Panc1 (cell line): ENCODE measurements at regions not wholly inside any gene's neighbourhood (a gene's known extent, or its start where the extent isn't known, plus 50 kb on each side); places are given as distances from the start of the nearest gene placed in this dataset.

ENCODE experiments used
- ATAC-seq: fragments of 200-7000 bp; cut with Tn5 transposase; 2 replicates; pipeline ENCODE4 v1.9.1; 2020; ENCODE audit warnings: mild to moderate bottlenecking, moderate library complexity
- BruUV-seq: library from RNA; stranded (reverse); fragments of 400-500 nt; replicated peaks from 2 replicates; lab custom pipeline; 2021; lab: Mats Ljungman, UMichigan
- CTCF ChIA-PET: fragments of 300-600 bp; sonication (Branson Sonifier 250); formaldehyde crosslinking; loops from one replicate; lab custom pipeline; 2022; ENCODE audit warnings: antibody characterized with exemption; lab: Charles Lee
- POLR2A ChIA-PET: fragments of 300-600 bp; sonication (Branson Sonifier 250); formaldehyde crosslinking; loops from one replicate; lab custom pipeline; 2022; ENCODE audit warnings: antibody characterized with exemption; lab: Charles Lee
- DNase-seq: peaks from one replicate; pipeline ENCODE4 v3.0.0-alpha.2; 2010; ENCODE audit warnings: low read depth, low spot score
- H3K27ac ChIP-seq: 2 replicates; pipeline ENCODE4 v1.5.1; 2011; ENCODE audit warnings: mild to moderate bottlenecking, low read length, inconsistent platforms
- H3K27me3 ChIP-seq: fragments of 200-500 bp; sonication (Bioruptor generic); 2 replicates; pipeline ENCODE4 v1.6.0; 2014; ENCODE audit warnings: low read length, inconsistent platforms; ENCODE audit not compliant: control insufficient read depth, insufficient read depth
- H3K36me3 ChIP-seq: fragments of 200-500 bp; sonication (Bioruptor generic); 2 replicates; pipeline ENCODE4 v1.5.1; 2014; ENCODE audit warnings: inconsistent platforms, mild to moderate bottlenecking, low read length, moderate library complexity; ENCODE audit not compliant: control insufficient read depth, insufficient read depth
- H3K4me1 ChIP-seq: 2 replicates; pipeline ENCODE4 v1.5.1; 2011; ENCODE audit warnings: inconsistent platforms, mild to moderate bottlenecking, low read length, moderate library complexity; ENCODE audit not compliant: control insufficient read depth, insufficient read depth
- H3K4me3 ChIP-seq, 2 experiments: 2 replicates each; pipeline ENCODE4 v1.5.1; 2011 to 2012; ENCODE audit warnings: low read depth in 2 of 2, low read length in 2 of 2, mild to moderate bottlenecking in 2 of 2, inconsistent platforms in 1 of 2, moderate library complexity in 1 of 2
- H3K9me3 ChIP-seq: fragments of 200-500 bp; sonication (Bioruptor generic); 2 replicates; pipeline ENCODE4 v1.5.1; 2014; ENCODE audit warnings: low read depth, mild to moderate bottlenecking, inconsistent platforms, low read length, moderate library complexity; ENCODE audit not compliant: control insufficient read depth, insufficient read depth
- POLR2AphosphoS5 ChIP-seq: IDR thresholded peaks from 2 replicates; pipeline ENCODE4 v1.6.1; 2012; ENCODE audit warnings: mild to moderate bottlenecking, low read depth, low read length, moderate library complexity
- SIN3A ChIP-seq: IDR thresholded peaks from 2 replicates; pipeline ENCODE4 v1.6.1; 2012; ENCODE audit warnings: low read depth, mild to moderate bottlenecking, low read length, moderate library complexity, borderline replicate concordance; ENCODE audit not compliant: insufficient read depth
- TCF7L2 ChIP-seq: IDR thresholded peaks from 2 replicates; pipeline ENCODE4 v1.6.1; 2011; ENCODE audit warnings: mild to moderate bottlenecking, low read depth, low read length, inconsistent platforms
- in situ Hi-C: cut with HindIII; loops from 2 replicates; pipeline ENCODE4 v1.10.0; 2016; ENCODE audit warnings: low sequenced_read_pairs, low pct_unique_long_range_greater_than_20kb
- intact Hi-C: fragments of 100-400 bp; cut with micrococcal nuclease; formaldehyde crosslinking; loops from one replicate; pipeline ENCODE4 v1.10.0; 2022; ENCODE audit not compliant: unreplicated experiment
- TF ChIP-seq, protein P1 (sequence below), 2 experiments: IDR thresholded peaks; 2 replicates each; pipeline ENCODE4 v1.6.1; 2011 to 2012; ENCODE audit warnings: low read depth in 2 of 2, control low read depth in 1 of 2, low read length in 1 of 2, mild to moderate bottlenecking in 1 of 2, moderate library complexity in 1 of 2; ENCODE audit not compliant: insufficient read depth in 1 of 2
- TF ChIP-seq, protein P2 (sequence below): fragments of 450-650 bp; IDR thresholded peaks from 2 replicates; pipeline ENCODE4 v1.5.1; 2017; ENCODE audit warnings: mild to moderate bottlenecking

DNA sequence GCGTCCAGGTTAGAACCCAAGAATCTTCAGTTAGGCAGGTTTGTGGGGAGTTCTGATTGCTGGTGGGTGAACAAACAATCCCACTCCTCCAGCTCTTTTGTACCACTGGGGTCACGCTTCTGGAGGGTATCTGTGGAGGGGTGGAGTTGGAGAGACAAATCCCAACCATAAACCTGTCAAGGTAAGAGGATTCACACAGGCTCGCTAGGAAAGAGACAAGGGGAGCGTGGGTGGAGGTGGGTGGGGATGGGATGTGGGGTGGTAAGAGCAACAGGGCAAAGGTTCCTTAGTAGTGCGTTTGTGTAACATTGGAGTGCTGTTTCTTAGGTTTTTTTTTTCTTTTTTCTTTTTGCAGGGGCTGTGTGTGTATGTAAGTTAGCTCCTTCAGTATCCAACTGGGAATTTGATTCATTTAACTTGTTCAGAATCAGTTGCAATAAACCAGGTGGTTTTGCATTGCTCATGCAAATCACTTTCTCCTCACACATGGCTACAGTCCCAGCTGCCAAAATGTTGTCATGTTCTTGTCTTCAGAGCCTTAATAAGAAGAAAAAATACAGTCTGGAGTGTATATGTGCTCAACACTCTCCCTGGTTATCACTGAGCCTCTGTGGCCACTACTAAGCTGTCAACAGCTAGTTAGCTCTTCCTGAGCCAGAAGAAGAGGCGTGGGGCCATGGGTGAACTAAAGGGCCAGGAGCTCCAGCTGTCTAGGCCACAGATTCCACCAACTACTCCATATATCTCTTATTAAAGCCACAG, 164.0 kb upstream of the RAD23B start:
- no peak overlapping the region for H3K4me3 ChIP-seq
- no peaks in the 10 kb centered on the region for H3K27me3 ChIP-seq
- TF ChIP-seq, protein P1, sequence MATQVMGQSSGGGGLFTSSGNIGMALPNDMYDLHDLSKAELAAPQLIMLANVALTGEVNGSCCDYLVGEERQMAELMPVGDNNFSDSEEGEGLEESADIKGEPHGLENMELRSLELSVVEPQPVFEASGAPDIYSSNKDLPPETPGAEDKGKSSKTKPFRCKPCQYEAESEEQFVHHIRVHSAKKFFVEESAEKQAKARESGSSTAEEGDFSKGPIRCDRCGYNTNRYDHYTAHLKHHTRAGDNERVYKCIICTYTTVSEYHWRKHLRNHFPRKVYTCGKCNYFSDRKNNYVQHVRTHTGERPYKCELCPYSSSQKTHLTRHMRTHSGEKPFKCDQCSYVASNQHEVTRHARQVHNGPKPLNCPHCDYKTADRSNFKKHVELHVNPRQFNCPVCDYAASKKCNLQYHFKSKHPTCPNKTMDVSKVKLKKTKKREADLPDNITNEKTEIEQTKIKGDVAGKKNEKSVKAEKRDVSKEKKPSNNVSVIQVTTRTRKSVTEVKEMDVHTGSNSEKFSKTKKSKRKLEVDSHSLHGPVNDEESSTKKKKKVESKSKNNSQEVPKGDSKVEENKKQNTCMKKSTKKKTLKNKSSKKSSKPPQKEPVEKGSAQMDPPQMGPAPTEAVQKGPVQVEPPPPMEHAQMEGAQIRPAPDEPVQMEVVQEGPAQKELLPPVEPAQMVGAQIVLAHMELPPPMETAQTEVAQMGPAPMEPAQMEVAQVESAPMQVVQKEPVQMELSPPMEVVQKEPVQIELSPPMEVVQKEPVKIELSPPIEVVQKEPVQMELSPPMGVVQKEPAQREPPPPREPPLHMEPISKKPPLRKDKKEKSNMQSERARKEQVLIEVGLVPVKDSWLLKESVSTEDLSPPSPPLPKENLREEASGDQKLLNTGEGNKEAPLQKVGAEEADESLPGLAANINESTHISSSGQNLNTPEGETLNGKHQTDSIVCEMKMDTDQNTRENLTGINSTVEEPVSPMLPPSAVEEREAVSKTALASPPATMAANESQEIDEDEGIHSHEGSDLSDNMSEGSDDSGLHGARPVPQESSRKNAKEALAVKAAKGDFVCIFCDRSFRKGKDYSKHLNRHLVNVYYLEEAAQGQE (IDR thresholded peaks at IDR 0.05; ENCODE audit: insufficient read depth in 1 of 2, low read depth in 2 of 2, low read length in 1 of 2) = no peak
- no peak for TF ChIP-seq TCF7L2
- no peak for TF ChIP-seq SIN3A
- no TSS peak for BruUV-seq
- no peaks in the 10 kb centered on the region for H3K36me3 ChIP-seq
- DNase-seq (no peak), ATAC-seq (no peak)
- H3K4me1 ChIP-seq = no peaks in the 10 kb centered on the region; the same call in 1 of the 2 replicates
- no peaks in the 10 kb centered on the region for H3K9me3 ChIP-seq
- intact Hi-C loops (no loop called here), in situ Hi-C loops (no loop called here)
- H3K27ac ChIP-seq = no peak overlapping the region
- POLR2A ChIA-PET = no interaction called here
- CTCF ChIA-PET = no interaction called here

DNA sequence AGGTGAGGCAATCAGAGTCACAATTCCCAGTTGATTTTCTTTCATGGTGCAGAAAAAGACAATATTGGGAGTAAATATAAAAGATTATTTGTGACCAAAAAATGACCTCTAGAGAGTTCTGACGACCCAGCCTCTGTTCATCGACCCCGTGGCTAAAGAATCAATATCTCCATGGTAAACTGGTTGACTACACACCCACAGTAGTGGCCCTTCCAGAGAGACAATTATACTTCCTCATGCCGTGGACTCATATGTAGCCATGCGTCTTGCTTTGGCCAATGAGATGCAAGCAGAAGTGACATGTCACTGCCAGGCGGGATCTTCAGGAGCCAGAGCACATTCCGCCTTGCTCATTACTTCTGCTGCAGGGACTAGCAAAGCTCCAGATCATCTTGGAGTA, 163.3 kb upstream of the RAD23B start:
- no peak for ATAC-seq
- Histone ChIP-seq H3K27ac (no peak overlapping the region), H3K27me3 (no peaks in the 10 kb centered on the region), H3K4me1 (no peaks in the 10 kb centered on the region), H3K9me3 (no peaks in the 10 kb centered on the region), H3K36me3 (no peaks in the 10 kb centered on the region), H3K4me3 (no peak overlapping the region)
- ChIA-PET POLR2A (no interaction called here), CTCF (no interaction called here)
- no peak for TF ChIP-seq TCF7L2
- no peak for TF ChIP-seq SIN3A
- TF ChIP-seq POLR2AphosphoS5 = no peak
- TF ChIP-seq, protein P2, sequence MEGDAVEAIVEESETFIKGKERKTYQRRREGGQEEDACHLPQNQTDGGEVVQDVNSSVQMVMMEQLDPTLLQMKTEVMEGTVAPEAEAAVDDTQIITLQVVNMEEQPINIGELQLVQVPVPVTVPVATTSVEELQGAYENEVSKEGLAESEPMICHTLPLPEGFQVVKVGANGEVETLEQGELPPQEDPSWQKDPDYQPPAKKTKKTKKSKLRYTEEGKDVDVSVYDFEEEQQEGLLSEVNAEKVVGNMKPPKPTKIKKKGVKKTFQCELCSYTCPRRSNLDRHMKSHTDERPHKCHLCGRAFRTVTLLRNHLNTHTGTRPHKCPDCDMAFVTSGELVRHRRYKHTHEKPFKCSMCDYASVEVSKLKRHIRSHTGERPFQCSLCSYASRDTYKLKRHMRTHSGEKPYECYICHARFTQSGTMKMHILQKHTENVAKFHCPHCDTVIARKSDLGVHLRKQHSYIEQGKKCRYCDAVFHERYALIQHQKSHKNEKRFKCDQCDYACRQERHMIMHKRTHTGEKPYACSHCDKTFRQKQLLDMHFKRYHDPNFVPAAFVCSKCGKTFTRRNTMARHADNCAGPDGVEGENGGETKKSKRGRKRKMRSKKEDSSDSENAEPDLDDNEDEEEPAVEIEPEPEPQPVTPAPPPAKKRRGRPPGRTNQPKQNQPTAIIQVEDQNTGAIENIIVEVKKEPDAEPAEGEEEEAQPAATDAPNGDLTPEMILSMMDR = no peak
- TF ChIP-seq, protein P1 (IDR thresholded peaks at IDR 0.05; ENCODE audit: insufficient read depth in 1 of 2, low read depth in 2 of 2, low read length in 1 of 2) = no peak
- in situ Hi-C loops = no loop called here
- DNase-seq = no peak
- BruUV-seq = no TSS peak
- intact Hi-C loops = no loop called here
